ENCODE measurements at regions not wholly inside any gene's neighbourhood (a gene's known extent, or its start where the extent isn't known, plus 50 kb on each side); places are given as distances from the start of the nearest gene placed in this dataset.

DNA sequence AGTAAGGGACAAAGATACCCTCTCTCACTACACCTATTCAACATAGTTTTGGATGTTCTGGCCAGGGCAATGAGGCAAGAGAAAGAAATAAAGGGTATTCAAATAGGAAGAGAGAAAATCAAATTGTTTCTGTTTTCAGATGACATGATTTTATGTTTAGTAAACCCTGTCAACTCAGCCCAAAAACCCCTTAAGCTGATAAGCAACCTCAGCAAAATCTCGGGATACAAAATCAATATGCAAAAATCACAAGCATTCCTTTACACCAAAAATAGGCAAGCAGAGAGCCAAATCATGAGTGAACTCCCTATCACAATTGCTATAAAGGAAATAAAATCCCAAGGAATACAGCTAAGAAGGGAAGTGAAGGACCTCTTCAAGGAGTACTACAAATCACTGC is 1130.7 kb upstream of the PIK3C3 start:
- no peaks in the 10 kb centered on the region for H3K27me3 ChIP-seq
- no peak overlapping the region for H3K4me3 ChIP-seq
- no peak overlapping the region for H3K27ac ChIP-seq
- H3K36me3 ChIP-seq, result no peaks in the 10 kb centered on the region
- H3K4me2 ChIP-seq, result no peak overlapping the region
- no peaks in the 10 kb centered on the region for H3K4me1 ChIP-seq
- H4K20me1 ChIP-seq, result no peaks in the 10 kb centered on the region
- H3K9me3 ChIP-seq, result no peaks in the 10 kb centered on the region
- no peak for TF ChIP-seq Cebpa-rat (IDR thresholded peaks at IDR 0.05)
- no peak overlapping the region for H3K9ac ChIP-seq

DNA sequence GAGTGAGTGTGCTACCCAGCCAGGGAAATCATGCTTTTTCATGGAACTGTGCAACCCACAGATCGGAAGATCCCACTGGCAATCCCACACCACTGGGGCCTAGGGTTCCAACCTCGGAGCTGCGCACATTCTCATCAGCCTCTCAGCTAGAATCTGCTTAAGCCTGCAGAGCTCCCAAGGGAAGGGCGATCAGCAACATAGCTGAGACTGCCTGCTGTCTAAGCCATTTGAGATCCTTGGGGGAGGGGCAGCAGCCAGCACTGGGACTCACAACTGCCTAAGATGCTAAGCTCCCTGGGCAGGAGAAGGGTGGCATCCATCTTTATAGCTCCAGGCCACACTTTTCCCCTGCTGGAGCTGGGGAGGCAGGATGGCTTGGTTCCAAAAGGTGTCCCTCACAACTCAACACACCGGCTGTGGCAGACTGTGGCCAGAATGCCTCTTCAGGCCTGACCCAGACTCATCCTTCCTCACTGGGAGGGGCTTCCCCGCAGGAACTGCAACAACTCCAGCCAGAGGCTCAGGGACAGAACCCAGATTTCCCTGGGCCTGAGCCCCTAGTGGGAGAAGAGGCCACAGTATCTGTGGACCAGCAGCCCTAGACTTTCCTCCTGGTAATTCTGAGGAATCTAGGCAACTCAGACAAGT is 1133.3 kb upstream of the PIK3C3 start:
- no peak overlapping the region for H3K9ac ChIP-seq
- H3K9me3 ChIP-seq, result no peaks in the 10 kb centered on the region
- H3K4me1 ChIP-seq, result no peaks in the 10 kb centered on the region
- no peak overlapping the region for H3K27ac ChIP-seq
- H3K36me3 ChIP-seq, result no peaks in the 10 kb centered on the region
- H3K27me3 ChIP-seq, result no peaks in the 10 kb centered on the region
- no peak overlapping the region for H3K4me2 ChIP-seq
- TF ChIP-seq Cebpa-rat (IDR thresholded peaks at IDR 0.05), result no peak
- H4K20me1 ChIP-seq, result no peaks in the 10 kb centered on the region
- H3K4me3 ChIP-seq, result no peak overlapping the region

DNA sequence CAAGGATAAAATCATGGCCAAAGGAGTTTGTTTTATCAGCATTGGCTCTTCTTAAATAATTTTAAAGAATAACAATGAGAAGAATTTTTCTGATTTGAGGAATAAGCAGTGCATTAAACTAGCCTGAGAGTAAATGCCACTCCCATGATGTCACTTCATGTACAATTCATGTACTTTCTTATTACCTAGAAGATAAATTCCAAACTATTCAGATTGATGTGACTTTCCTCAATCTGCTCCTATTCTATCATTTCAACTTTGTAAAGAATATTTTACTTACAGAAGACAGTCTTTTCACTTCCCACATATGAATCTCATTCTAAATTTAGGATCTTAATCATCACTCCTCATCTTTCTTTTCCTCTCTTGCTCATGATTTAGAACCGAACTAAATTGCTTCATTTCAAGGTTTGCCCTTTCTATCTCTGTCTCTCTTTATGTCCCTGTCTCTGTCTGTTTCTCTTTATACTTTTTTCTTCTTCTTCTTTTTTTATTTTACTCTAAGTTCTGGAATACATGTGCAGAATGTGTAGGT is 1142.0 kb upstream of the PIK3C3 start:
- Histone ChIP-seq H3K27ac (no peak overlapping the region), H4K20me1 (no peaks in the 10 kb centered on the region), H3K4me3 (no peak overlapping the region), H3K9me3 (no peaks in the 10 kb centered on the region), H3K27me3 (no peaks in the 10 kb centered on the region), H3K36me3 (no peaks in the 10 kb centered on the region), H3K4me2 (no peak overlapping the region), H3K4me1 (no peaks in the 10 kb centered on the region), H3K9ac (no peak overlapping the region)
- no peak for TF ChIP-seq Cebpa-rat (IDR thresholded peaks at IDR 0.05)

DNA sequence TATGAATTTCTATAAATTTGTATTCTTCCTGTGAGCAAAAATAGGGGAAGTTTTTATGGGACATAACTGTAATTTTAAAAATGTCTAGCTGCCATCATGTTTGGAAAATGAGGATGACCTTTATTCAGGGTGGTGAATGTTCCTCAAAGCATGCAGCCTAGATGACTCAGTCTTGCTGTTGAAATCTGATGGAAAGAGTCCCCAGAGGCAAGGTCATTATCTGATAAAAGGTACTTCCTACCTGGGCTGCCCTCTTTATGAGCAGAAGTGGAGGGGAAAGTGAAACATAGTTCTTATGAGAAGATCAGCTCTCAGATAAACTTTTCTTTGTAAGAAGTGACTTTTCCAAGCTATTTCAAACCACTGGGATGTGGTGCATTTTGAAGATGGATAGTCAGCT is 1144.7 kb upstream of the PIK3C3 start:
- H3K4me2 ChIP-seq, result no peak overlapping the region
- no peak overlapping the region for H3K4me3 ChIP-seq
- no peak for TF ChIP-seq Cebpa-rat (IDR thresholded peaks at IDR 0.05)

DNA sequence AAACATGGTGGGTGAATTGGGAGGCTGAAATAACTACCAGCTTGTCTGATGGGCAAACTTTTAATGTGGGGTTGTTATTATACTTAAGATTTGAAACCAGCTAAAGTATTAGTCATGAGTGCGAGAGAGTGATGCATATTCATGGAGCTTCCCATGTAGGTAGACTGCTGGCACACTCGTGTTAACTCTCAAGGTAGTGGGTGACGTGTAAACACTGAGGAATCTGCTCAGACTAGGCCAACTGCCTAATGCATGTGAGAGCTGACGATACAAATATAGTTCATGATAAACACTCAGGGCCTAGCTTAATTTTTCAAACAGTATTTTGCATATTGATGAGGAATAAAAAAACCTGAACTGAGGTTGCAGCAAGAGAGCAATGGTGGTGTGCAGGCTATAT is 1165.7 kb upstream of the PIK3C3 start:
- H3K9me3 ChIP-seq, result no peaks in the 10 kb centered on the region
- H3K4me3 ChIP-seq, result no peak overlapping the region
- no peak overlapping the region for H3K9ac ChIP-seq
- no peaks in the 10 kb centered on the region for H3K36me3 ChIP-seq
- H3K27me3 ChIP-seq, result no peaks in the 10 kb centered on the region
- no peak for TF ChIP-seq Cebpa-rat (IDR thresholded peaks at IDR 0.05)
- H3K4me1 ChIP-seq, result no peaks in the 10 kb centered on the region
- no peaks in the 10 kb centered on the region for H4K20me1 ChIP-seq
- no peak overlapping the region for H3K4me2 ChIP-seq
- no peak overlapping the region for H3K27ac ChIP-seq

More for the DNA sequence above, 1144.7 kb upstream of the PIK3C3 start:
- no peaks in the 10 kb centered on the region for H3K9me3 ChIP-seq
- H4K20me1 ChIP-seq, result no peaks in the 10 kb centered on the region
- no peak overlapping the region for H3K27ac ChIP-seq
- H3K4me1 ChIP-seq, result no peaks in the 10 kb centered on the region
- no peaks in the 10 kb centered on the region for H3K27me3 ChIP-seq
- H3K36me3 ChIP-seq, result no peaks in the 10 kb centered on the region
- H3K9ac ChIP-seq, result no peak overlapping the region

DNA sequence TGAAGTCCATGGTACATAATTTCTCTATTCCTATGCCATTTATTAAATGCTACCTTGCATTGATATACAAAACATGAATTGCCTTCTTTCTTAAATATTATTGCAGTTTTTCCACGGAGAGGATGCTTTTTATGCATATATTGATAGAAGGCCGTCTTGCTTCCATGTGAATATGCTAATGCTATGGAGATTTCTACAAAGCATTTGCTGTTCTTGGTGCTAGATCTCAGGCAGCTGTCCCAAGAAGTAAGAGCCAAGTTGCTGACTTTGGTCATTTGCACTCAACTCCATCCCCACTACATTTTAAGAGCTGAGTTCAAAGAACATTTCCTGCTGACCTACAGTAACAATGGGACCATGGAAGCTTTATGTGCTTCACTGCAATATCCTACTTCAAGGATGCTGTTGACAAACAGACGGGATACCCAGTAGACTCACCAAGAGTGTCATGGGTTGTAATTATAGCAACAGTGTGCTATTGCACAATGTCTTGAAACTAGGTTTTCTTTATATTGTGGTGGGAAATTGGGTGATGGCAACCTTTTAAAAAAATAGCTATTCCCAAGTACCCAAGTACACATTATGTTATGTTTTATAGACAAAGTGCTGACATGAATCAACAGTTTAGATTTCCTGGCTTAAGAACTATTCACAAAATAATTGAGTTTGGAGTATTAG is 1172.4 kb upstream of the PIK3C3 start:
- Histone ChIP-seq H3K4me2 (no peak overlapping the region), H3K4me1 (no peaks in the 10 kb centered on the region), H3K27me3 (no peaks in the 10 kb centered on the region), H4K20me1 (no peaks in the 10 kb centered on the region), H3K36me3 (no peaks in the 10 kb centered on the region), H3K9me3 (no peaks in the 10 kb centered on the region), H3K27ac (no peak overlapping the region), H3K4me3 (no peak overlapping the region), H3K9ac (no peak overlapping the region)
- no peak for TF ChIP-seq Cebpa-rat (IDR thresholded peaks at IDR 0.05)

DNA sequence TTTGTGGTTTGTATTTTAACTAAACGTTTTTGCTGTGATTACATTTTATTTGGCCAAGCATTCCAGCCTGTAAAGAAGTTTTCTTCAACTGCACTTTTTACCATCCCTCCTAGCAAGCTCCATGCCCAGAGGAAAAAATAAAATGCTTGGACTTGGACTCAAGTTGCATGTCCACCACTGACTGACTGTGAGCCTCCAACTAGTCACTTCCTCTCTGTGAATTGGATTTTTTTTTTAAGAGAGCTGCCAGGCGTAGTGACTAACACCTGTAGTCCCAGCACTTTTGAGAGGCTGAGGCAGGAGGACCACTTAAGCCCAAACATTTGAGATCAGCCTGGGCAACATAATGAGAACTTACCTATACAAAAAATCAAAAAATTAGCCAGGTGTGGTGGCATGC is 1185.2 kb upstream of the PIK3C3 start:
- H3K9ac ChIP-seq, result no peak overlapping the region
- H4K20me1 ChIP-seq, result no peaks in the 10 kb centered on the region
- no peaks in the 10 kb centered on the region for H3K9me3 ChIP-seq
- H3K4me1 ChIP-seq, result no peaks in the 10 kb centered on the region
- no peaks in the 10 kb centered on the region for H3K27me3 ChIP-seq
- H3K4me2 ChIP-seq, result no peak overlapping the region
- TF ChIP-seq Cebpa-rat (IDR thresholded peaks at IDR 0.05), result no peak
- no peaks in the 10 kb centered on the region for H3K36me3 ChIP-seq
- no peak overlapping the region for H3K27ac ChIP-seq
- H3K4me3 ChIP-seq, result no peak overlapping the region

DNA sequence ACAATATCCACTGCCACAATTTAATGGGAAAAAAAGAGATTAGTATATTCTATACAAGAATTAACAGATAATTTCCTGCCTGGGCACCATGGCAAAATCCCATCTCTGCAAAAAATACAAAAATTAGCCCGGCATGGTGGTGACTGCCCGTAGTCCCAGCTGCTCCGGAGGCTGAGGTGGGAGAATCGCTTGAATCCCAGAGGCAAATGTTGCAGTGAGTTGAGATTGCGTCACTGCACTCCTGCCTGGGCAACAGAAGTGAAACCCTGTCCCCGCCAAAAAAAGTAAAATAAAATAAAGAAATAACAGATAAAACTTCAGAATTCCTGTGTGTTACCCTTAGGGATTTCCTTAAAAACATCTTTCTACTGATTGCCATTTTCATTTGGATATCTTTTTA is 1194.8 kb upstream of the PIK3C3 start:
- Histone ChIP-seq H3K4me2 (no peak overlapping the region), H3K27ac (no peak overlapping the region), H3K36me3 (no peaks in the 10 kb centered on the region), H3K9me3 (no peaks in the 10 kb centered on the region), H3K4me1 (no peaks in the 10 kb centered on the region), H3K9ac (no peak overlapping the region), H4K20me1 (no peaks in the 10 kb centered on the region), H3K4me3 (no peak overlapping the region), H3K27me3 (no peaks in the 10 kb centered on the region)
- no peak for TF ChIP-seq Cebpa-rat (IDR thresholded peaks at IDR 0.05)

DNA sequence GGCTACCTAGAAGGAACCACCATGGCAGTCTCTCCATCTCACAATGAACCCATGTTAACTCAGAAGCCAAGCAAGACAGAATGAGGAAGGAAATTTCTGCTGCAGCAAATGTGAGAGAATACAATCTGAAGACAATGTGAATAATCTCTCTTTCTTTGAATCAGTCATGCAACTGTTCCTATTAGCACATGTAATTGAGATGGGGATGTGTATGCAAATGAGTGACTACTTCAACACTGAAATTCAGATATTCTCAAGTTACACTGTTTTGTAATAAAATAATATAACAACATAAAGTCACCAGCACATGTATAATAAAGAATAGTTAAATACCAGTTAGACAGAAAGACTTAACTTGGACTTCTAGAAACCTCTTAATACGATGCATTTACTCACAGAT is 1200.6 kb upstream of the PIK3C3 start:
- no peaks in the 10 kb centered on the region for H3K4me1 ChIP-seq
- H4K20me1 ChIP-seq, result no peaks in the 10 kb centered on the region
- no peaks in the 10 kb centered on the region for H3K36me3 ChIP-seq
- no peak overlapping the region for H3K4me2 ChIP-seq
- no peak overlapping the region for H3K27ac ChIP-seq
- no peaks in the 10 kb centered on the region for H3K27me3 ChIP-seq
- H3K9me3 ChIP-seq, result no peaks in the 10 kb centered on the region
- no peak overlapping the region for H3K4me3 ChIP-seq
- no peak overlapping the region for H3K9ac ChIP-seq
- no peak for TF ChIP-seq Cebpa-rat (IDR thresholded peaks at IDR 0.05)

DNA sequence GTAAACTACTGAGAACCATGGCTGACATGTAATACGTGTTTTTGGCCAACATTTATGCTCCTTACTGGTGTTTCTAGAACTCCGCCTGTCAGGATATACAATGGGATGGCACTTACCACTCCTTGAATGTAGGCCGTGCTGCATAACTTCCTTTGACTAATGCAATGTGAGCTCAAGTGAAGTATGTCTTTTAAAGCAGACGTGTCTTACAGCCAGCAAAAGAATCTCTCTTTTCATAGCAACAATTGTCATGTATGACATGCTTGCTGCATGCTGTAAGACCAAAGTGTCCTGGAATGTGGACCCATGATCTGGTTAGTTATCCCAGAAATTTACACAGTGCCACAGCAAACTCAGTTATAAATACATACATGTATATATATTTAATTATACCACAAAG is 1202.7 kb upstream of the PIK3C3 start:
- H3K4me1 ChIP-seq, result no peaks in the 10 kb centered on the region
- H3K27ac ChIP-seq, result no peak overlapping the region
- H3K27me3 ChIP-seq, result no peaks in the 10 kb centered on the region
- H3K4me2 ChIP-seq, result no peak overlapping the region
- TF ChIP-seq Cebpa-rat (IDR thresholded peaks at IDR 0.05), result no peak
- no peaks in the 10 kb centered on the region for H4K20me1 ChIP-seq
- no peaks in the 10 kb centered on the region for H3K36me3 ChIP-seq
- H3K4me3 ChIP-seq, result no peak overlapping the region
- H3K9ac ChIP-seq, result no peak overlapping the region
- H3K9me3 ChIP-seq, result no peaks in the 10 kb centered on the region
